ENCODE measurements at regions not wholly inside any gene's neighbourhood (a gene's known extent, or its start where the extent isn't known, plus 50 kb on each side); places are given as distances from the start of the nearest gene placed in this dataset.

DNA sequence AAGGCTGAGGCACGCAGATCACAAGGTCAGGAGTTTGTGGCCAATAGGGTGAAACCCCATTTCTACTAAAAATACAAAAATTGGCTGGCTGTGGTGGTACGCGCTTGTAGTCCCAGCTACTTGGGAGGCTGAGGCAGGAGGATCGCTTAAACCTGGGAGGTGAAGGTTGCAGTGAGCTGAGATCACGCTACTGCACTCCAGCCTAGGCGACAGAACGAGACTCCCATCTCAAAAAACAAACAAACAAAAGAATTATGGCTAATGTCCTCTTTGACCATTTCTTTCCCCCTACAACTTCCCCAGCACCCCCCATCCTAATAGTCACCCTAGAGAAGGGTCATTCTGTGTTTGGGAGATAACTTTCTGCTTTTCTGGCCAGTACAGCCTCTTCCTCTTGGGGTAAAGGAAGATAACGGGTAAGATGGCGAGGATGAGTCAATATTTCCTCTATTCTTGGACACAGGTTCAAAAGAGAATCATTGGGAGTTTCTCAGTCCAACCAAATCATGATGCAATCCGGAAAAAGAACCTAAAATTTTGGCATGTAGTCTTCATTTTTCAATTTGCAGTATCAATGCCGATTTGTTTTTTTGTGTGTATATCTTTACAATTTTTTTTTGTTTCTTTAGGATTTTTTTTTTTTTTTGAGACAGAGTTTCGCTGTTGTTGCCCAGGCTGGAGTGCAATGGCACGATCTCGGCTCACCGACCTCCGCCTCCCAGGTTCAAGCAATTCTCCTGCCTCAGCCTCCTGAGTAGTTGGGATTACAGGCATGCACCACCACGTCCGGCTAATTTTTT is 107.6 kb upstream of the MED13 start:
- TF ChIP-seq HNF4G (IDR thresholded peaks at IDR 0.05): no peak
- no peak for TF ChIP-seq NR2F2 (IDR thresholded peaks at IDR 0.05)
- no peak for TF ChIP-seq RXRA (IDR thresholded peaks at IDR 0.05)
- no peak for TF ChIP-seq EGR1 (IDR thresholded peaks at IDR 0.05; ENCODE audit: low read depth in 2 of 2)
- TF ChIP-seq RAD21 (IDR thresholded peaks at IDR 0.05): no peak
- TF ChIP-seq FOXA1 (IDR thresholded peaks at IDR 0.05): no peak
- no peak for TF ChIP-seq YY1 (IDR thresholded peaks at IDR 0.05)
- TF ChIP-seq SP1 (IDR thresholded peaks at IDR 0.05): no peak
- TF ChIP-seq, protein P1, sequence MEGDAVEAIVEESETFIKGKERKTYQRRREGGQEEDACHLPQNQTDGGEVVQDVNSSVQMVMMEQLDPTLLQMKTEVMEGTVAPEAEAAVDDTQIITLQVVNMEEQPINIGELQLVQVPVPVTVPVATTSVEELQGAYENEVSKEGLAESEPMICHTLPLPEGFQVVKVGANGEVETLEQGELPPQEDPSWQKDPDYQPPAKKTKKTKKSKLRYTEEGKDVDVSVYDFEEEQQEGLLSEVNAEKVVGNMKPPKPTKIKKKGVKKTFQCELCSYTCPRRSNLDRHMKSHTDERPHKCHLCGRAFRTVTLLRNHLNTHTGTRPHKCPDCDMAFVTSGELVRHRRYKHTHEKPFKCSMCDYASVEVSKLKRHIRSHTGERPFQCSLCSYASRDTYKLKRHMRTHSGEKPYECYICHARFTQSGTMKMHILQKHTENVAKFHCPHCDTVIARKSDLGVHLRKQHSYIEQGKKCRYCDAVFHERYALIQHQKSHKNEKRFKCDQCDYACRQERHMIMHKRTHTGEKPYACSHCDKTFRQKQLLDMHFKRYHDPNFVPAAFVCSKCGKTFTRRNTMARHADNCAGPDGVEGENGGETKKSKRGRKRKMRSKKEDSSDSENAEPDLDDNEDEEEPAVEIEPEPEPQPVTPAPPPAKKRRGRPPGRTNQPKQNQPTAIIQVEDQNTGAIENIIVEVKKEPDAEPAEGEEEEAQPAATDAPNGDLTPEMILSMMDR (IDR thresholded peaks at IDR 0.05; ENCODE audit: low read depth, low read length, missing input control): no peak
- TF ChIP-seq, protein P2, sequence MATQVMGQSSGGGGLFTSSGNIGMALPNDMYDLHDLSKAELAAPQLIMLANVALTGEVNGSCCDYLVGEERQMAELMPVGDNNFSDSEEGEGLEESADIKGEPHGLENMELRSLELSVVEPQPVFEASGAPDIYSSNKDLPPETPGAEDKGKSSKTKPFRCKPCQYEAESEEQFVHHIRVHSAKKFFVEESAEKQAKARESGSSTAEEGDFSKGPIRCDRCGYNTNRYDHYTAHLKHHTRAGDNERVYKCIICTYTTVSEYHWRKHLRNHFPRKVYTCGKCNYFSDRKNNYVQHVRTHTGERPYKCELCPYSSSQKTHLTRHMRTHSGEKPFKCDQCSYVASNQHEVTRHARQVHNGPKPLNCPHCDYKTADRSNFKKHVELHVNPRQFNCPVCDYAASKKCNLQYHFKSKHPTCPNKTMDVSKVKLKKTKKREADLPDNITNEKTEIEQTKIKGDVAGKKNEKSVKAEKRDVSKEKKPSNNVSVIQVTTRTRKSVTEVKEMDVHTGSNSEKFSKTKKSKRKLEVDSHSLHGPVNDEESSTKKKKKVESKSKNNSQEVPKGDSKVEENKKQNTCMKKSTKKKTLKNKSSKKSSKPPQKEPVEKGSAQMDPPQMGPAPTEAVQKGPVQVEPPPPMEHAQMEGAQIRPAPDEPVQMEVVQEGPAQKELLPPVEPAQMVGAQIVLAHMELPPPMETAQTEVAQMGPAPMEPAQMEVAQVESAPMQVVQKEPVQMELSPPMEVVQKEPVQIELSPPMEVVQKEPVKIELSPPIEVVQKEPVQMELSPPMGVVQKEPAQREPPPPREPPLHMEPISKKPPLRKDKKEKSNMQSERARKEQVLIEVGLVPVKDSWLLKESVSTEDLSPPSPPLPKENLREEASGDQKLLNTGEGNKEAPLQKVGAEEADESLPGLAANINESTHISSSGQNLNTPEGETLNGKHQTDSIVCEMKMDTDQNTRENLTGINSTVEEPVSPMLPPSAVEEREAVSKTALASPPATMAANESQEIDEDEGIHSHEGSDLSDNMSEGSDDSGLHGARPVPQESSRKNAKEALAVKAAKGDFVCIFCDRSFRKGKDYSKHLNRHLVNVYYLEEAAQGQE (IDR thresholded peaks at IDR 0.05): no peak
- no peak for TF ChIP-seq JUND (IDR thresholded peaks at IDR 0.05)
- TF ChIP-seq FOXA2 (IDR thresholded peaks at IDR 0.05): no peak
- TF ChIP-seq, protein P3, sequence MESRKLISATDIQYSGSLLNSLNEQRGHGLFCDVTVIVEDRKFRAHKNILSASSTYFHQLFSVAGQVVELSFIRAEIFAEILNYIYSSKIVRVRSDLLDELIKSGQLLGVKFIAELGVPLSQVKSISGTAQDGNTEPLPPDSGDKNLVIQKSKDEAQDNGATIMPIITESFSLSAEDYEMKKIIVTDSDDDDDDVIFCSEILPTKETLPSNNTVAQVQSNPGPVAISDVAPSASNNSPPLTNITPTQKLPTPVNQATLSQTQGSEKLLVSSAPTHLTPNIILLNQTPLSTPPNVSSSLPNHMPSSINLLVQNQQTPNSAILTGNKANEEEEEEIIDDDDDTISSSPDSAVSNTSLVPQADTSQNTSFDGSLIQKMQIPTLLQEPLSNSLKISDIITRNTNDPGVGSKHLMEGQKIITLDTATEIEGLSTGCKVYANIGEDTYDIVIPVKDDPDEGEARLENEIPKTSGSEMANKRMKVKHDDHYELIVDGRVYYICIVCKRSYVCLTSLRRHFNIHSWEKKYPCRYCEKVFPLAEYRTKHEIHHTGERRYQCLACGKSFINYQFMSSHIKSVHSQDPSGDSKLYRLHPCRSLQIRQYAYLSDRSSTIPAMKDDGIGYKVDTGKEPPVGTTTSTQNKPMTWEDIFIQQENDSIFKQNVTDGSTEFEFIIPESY (IDR thresholded peaks at IDR 0.05): no peak
- no peak for TF ChIP-seq HNF4A (conservative IDR thresholded peaks at IDR 0.05)
- TF ChIP-seq GABPA (IDR thresholded peaks at IDR 0.05 in 1 of 2, conservative IDR thresholded peaks at IDR 0.05 in 1 of 2): no peak
- TF ChIP-seq TAF1 (conservative IDR thresholded peaks at IDR 0.05): no peak
- TF ChIP-seq, protein P4, sequence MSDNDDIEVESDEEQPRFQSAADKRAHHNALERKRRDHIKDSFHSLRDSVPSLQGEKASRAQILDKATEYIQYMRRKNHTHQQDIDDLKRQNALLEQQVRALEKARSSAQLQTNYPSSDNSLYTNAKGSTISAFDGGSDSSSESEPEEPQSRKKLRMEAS (IDR thresholded peaks at IDR 0.05): no peak
- TF ChIP-seq, protein P5, sequence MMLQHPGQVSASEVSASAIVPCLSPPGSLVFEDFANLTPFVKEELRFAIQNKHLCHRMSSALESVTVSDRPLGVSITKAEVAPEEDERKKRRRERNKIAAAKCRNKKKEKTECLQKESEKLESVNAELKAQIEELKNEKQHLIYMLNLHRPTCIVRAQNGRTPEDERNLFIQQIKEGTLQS (IDR thresholded peaks at IDR 0.05): no peak
- Histone ChIP-seq H3K9ac (ENCODE audit: low read depth in 1 of 2, low read length in 2 of 2) (no peak overlapping the region), H3K36me3 (ENCODE audit: control insufficient read depth in 4 of 4, insufficient read depth in 3 of 4, low read depth in 1 of 4, low read length in 3 of 4) (no peaks in the 10 kb centered on the region), H3K4me3 (ENCODE audit: low read depth in 1 of 3, low read length in 3 of 3) (no peak overlapping the region), H3K4me1 (ENCODE audit: control insufficient read depth in 4 of 4, insufficient read depth in 4 of 4, low read length in 3 of 4) (no peaks in the 10 kb centered on the region), H3K9me3 (ENCODE audit: control insufficient read depth in 4 of 4, low read length in 3 of 4) (no peaks in the 10 kb centered on the region), H3K27me3 (ENCODE audit: control insufficient read depth in 4 of 4, insufficient read depth in 4 of 4, low read length in 3 of 4) (no peaks in the 10 kb centered on the region), H3K27ac (ENCODE audit: low read depth in 1 of 2, low read length in 2 of 2) (no peak overlapping the region)
- no peak for DNase-seq (ENCODE audit: low spot score)
- WGBS: 87% methylated on average over 18 of the region's 18 CpGs
